Erythroblast (primary cell): ENCODE measurements at regions not wholly inside any gene's neighbourhood (a gene's known extent, or its start where the extent isn't known, plus 50 kb on each side); places are given as distances from the start of the nearest gene placed in this dataset.

Experiments
- GATA1 ChIP-seq: IDR thresholded peaks from 2 replicates; pipeline ENCODE4 v1.6.1; 2011; ENCODE audit warnings: low read depth, mild to moderate bottlenecking, control low read depth, low read length, moderate library complexity
- POLR2A ChIP-seq: IDR thresholded peaks from 2 replicates; pipeline ENCODE4 v1.6.1; 2011; ENCODE audit warnings: mild to moderate bottlenecking, low read length

DNA sequence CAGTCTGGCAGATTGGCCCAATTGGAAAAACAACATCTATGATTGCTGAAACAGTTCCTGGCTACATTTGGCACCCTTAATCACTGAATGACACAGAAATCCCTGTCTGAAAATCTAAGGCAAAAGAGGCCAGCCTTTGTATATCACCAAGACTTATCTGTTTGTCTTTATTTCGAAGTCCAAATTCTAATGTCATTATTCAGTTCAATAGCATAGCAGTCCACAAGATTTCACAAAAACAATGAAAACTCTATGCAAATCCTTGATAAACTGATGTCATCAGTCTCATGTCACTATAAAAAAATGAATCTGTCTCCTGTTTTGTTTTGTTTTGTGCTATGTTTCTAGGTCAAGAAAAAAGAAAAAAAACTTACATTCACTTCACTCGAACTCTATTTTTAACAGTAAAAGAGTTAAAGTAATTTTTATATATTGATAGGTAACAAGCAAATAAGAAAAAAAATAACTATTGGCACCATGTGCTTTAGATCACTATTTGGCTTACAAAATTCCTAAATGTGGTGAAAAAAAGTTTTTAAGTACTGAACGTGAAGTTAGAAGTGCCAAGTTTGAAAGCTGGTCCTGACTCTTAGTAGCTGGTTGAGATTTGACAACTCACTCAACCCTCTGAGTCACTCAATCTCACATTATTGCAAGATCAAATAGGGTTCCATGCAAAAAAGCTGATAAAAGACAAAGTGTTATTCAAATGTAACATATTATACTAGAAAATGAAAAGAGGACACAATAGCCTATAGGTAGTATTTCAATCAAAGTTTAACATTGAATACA lies 359.3 kb downstream of the IRS1 start:
- no peak for TF ChIP-seq POLR2A
- TF ChIP-seq GATA1 = no peak
